ENCODE measurements at regions not wholly inside any gene's neighbourhood (a gene's known extent, or its start where the extent isn't known, plus 50 kb on each side); places are given as distances from the start of the nearest gene placed in this dataset.

DNA sequence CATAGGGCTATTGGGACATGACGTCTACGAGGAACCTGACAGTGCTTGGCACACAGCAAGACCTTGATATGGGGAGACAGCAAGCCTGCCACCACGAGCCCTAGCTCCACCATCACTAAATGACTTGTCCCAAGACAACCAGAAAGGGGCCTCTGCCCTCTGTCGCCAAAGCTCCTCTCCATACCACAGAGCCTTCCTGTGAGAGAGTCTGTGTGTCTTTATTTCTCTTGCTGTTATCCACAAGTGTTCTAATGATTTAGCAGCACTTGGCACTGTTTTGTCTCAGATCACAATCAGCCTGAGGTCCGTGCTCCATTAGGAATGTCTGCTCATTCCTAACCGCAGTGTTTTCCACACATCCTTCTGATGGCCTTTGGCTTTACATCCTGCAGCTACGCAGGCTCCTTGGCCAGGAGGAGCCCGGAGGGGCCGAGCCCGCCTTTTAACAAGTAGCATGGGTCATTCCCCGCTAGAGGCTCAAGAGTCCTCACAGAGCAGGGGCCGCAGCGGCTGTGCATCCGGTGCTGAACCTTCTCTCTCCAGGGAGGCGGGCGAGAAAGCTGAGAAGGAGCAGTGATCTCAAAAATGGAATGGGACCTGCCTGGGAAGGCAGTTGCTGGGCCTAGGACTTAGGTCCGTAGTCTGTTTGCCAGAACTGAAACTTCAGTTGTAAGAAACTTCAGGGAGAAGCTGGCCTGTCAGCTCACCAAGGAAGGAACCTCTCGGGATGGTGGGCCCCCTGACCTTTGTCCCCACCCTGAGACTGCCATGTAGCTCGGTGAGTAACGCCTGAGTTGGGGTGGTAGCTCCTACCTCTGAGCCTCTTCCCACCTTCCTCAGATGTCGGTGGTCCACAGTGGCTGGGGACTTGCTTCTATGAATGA, 61.1 kb upstream of the HMGB1 start:
- no peaks in the 10 kb centered on the region for H3F3A ChIP-seq (ENCODE audit: insufficient read depth, low read length)
- no peak overlapping the region for H2AFZ ChIP-seq (ENCODE audit: low read length)
- no peaks in the 10 kb centered on the region for H4K20me1 ChIP-seq (ENCODE audit: insufficient read depth, low read length)
- no peak overlapping the region for H3K4me3 ChIP-seq (ENCODE audit: low read length)
- no peak overlapping the region for H3K27ac ChIP-seq (ENCODE audit: low read length)
- no peaks in the 10 kb centered on the region for H3K27me3 ChIP-seq (replicated peaks; ENCODE audit: insufficient read depth, low read length)
- H3K36me3 ChIP-seq (replicated peaks; ENCODE audit: insufficient read depth, low read length) = no peaks in the 10 kb centered on the region
- no peaks in the 10 kb centered on the region for H3K4me1 ChIP-seq (ENCODE audit: low read length)
- TF ChIP-seq, protein P1, sequence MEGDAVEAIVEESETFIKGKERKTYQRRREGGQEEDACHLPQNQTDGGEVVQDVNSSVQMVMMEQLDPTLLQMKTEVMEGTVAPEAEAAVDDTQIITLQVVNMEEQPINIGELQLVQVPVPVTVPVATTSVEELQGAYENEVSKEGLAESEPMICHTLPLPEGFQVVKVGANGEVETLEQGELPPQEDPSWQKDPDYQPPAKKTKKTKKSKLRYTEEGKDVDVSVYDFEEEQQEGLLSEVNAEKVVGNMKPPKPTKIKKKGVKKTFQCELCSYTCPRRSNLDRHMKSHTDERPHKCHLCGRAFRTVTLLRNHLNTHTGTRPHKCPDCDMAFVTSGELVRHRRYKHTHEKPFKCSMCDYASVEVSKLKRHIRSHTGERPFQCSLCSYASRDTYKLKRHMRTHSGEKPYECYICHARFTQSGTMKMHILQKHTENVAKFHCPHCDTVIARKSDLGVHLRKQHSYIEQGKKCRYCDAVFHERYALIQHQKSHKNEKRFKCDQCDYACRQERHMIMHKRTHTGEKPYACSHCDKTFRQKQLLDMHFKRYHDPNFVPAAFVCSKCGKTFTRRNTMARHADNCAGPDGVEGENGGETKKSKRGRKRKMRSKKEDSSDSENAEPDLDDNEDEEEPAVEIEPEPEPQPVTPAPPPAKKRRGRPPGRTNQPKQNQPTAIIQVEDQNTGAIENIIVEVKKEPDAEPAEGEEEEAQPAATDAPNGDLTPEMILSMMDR (IDR thresholded peaks at IDR 0.05; ENCODE audit: low read length) = no peak
- TF ChIP-seq EZH2 (optimal IDR thresholded peaks at IDR 0.05; ENCODE audit: low read depth, low read length) (no peak), EZH2phosphoT487 (IDR thresholded peaks at IDR 0.05; ENCODE audit: low read length) (no peak)
- H3K79me2 ChIP-seq (ENCODE audit: low read length) = no peaks in the 10 kb centered on the region
- no peak overlapping the region for H3K4me2 ChIP-seq (ENCODE audit: low read depth, low read length)
- no peaks in the 10 kb centered on the region for H3K9me3 ChIP-seq (replicated peaks; ENCODE audit: insufficient read depth, low read length)
- no peaks in the 10 kb centered on the region for H3K9me2 ChIP-seq (replicated peaks; ENCODE audit: insufficient read depth, low read length)
- no peak for DNase-seq
- H3K9ac ChIP-seq (ENCODE audit: low read length) = no peak overlapping the region

DNA sequence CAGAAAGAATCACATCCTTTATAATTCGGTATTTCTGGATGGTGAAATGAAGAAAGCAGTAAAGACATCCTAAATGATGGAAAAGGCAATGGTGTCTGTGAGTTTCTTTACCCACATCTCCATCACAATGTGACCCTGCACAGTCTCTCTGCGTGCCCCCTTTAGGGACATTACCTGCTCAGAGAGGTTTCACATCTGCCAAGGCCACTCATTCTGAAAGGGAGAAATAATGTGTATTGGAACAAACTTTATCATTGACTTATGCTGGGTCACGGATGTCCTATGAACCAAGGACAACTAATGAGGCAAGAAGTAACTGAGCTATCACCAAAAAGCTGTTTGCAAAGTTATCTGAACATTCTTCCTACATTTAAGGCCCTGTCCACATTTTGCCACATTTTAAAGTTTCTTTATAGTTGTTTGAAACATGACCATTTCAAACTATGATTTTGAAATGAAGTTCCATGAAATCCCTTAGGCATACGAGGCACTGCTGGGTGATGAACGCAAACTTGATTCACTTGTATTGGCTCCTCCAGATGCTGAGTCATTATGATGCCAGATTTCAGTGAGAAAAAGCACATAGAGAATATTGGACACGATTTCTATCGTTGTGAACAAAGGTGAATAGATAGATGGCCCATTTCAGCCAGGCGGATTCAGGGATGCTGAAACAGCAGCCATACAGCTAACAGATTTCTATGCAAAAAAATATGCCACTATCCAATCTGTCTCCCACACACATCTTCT, 63.5 kb upstream of the HMGB1 start:
- Histone ChIP-seq H3K4me1 (ENCODE audit: low read length) (no peaks in the 10 kb centered on the region), H3K9me2 (replicated peaks; ENCODE audit: insufficient read depth, low read length) (no peaks in the 10 kb centered on the region), H4K20me1 (ENCODE audit: insufficient read depth, low read length) (no peaks in the 10 kb centered on the region), H3K9me3 (replicated peaks; ENCODE audit: insufficient read depth, low read length) (no peaks in the 10 kb centered on the region), H3F3A (ENCODE audit: insufficient read depth, low read length) (no peaks in the 10 kb centered on the region), H3K27ac (ENCODE audit: low read length) (no peak overlapping the region), H3K9ac (ENCODE audit: low read length) (no peak overlapping the region), H3K27me3 (replicated peaks; ENCODE audit: insufficient read depth, low read length) (no peaks in the 10 kb centered on the region), H3K4me3 (ENCODE audit: low read length) (no peak overlapping the region), H2AFZ (ENCODE audit: low read length) (no peak overlapping the region), H3K36me3 (replicated peaks; ENCODE audit: insufficient read depth, low read length) (no peaks in the 10 kb centered on the region), H3K79me2 (ENCODE audit: low read length) (no peaks in the 10 kb centered on the region), H3K4me2 (ENCODE audit: low read depth, low read length) (no peak overlapping the region)
- DNase-seq = no peak
- TF ChIP-seq EZH2 (optimal IDR thresholded peaks at IDR 0.05; ENCODE audit: low read depth, low read length) = no peak
- no peak for TF ChIP-seq EZH2phosphoT487 (IDR thresholded peaks at IDR 0.05; ENCODE audit: low read length)
- TF ChIP-seq, protein P1 (IDR thresholded peaks at IDR 0.05; ENCODE audit: low read length) = no peak

DNA sequence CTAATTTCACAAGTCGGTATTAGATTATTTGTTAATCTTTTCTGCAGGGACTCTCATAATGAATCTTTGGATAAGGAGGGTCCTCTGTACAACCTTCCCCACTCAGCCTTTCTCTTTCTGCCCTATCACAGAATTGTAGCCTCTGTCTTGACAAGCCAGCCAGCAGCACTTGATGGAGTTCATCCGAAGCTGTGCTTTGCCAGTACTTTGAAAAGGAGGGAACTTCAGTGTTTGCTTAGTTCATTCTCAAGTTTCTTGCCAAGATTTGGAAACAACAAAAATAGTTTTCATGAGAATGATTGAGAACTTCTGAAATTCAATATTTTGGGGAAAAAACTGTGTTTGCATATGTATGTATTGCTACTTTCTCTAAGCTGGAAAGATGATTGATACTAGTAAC, 69.3 kb upstream of the HMGB1 start:
- Histone ChIP-seq H3K9me3 (replicated peaks; ENCODE audit: insufficient read depth, low read length) (no peaks in the 10 kb centered on the region), H2AFZ (ENCODE audit: low read length) (no peak overlapping the region), H4K20me1 (ENCODE audit: insufficient read depth, low read length) (no peaks in the 10 kb centered on the region), H3K4me2 (ENCODE audit: low read depth, low read length) (no peak overlapping the region), H3F3A (ENCODE audit: insufficient read depth, low read length) (no peaks in the 10 kb centered on the region), H3K27me3 (replicated peaks; ENCODE audit: insufficient read depth, low read length) (no peaks in the 10 kb centered on the region), H3K9ac (ENCODE audit: low read length) (no peak overlapping the region), H3K9me2 (replicated peaks; ENCODE audit: insufficient read depth, low read length) (no peaks in the 10 kb centered on the region), H3K4me1 (ENCODE audit: low read length) (no peaks in the 10 kb centered on the region), H3K27ac (ENCODE audit: low read length) (no peak overlapping the region), H3K36me3 (replicated peaks; ENCODE audit: insufficient read depth, low read length) (no peaks in the 10 kb centered on the region), H3K79me2 (ENCODE audit: low read length) (no peaks in the 10 kb centered on the region), H3K4me3 (ENCODE audit: low read length) (no peak overlapping the region)
- DNase-seq = no peak
- TF ChIP-seq, protein P1 (IDR thresholded peaks at IDR 0.05; ENCODE audit: low read length) = no peak
- TF ChIP-seq EZH2 (optimal IDR thresholded peaks at IDR 0.05; ENCODE audit: low read depth, low read length) = no peak
- no peak for TF ChIP-seq EZH2phosphoT487 (IDR thresholded peaks at IDR 0.05; ENCODE audit: low read length)
